C4-2B (cell line): ENCODE measurements at regions not wholly inside any gene's neighbourhood (a gene's known extent, or its start where the extent isn't known, plus 50 kb on each side); places are given as distances from the start of the nearest gene placed in this dataset.

Experiments
- H3K27ac ChIP-seq: fragments of 450-650 bp; 2 replicates; pipeline ENCODE4 v1.5.1; 2017
- ZFX ChIP-seq: fragments of 450-650 bp; IDR thresholded peaks from 2 replicates; pipeline ENCODE4 v1.6.1; 2017
- TF ChIP-seq, protein P1 (sequence below): fragments of 450-650 bp; conservative IDR thresholded peaks from 2 replicates; pipeline ENCODE4 v1.5.1; 2017; ENCODE audit warnings: mild to moderate bottlenecking

DNA sequence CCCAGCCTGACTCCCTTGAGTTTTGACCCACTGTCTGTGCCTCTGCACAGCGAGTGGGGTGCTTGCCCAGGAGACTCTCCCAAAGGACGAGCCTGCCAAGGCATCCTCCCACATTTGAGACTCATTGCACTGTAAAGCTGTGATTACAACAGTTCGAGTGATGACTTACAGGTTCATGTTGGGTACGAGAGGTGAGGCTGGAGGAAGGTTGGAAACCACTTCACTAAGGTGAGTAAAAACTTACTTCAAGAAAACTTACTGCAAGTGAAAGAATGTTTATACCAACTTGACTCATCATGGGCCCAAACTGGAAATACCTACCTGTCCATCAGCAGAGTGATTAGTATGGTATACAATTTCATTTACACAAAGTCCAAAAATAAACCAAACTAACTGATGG lies 360.1 kb upstream of the CDH11 start:
- no peak for TF ChIP-seq ZFX
- TF ChIP-seq, protein P1, sequence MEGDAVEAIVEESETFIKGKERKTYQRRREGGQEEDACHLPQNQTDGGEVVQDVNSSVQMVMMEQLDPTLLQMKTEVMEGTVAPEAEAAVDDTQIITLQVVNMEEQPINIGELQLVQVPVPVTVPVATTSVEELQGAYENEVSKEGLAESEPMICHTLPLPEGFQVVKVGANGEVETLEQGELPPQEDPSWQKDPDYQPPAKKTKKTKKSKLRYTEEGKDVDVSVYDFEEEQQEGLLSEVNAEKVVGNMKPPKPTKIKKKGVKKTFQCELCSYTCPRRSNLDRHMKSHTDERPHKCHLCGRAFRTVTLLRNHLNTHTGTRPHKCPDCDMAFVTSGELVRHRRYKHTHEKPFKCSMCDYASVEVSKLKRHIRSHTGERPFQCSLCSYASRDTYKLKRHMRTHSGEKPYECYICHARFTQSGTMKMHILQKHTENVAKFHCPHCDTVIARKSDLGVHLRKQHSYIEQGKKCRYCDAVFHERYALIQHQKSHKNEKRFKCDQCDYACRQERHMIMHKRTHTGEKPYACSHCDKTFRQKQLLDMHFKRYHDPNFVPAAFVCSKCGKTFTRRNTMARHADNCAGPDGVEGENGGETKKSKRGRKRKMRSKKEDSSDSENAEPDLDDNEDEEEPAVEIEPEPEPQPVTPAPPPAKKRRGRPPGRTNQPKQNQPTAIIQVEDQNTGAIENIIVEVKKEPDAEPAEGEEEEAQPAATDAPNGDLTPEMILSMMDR, result no peak
- no peak overlapping the region for H3K27ac ChIP-seq

DNA sequence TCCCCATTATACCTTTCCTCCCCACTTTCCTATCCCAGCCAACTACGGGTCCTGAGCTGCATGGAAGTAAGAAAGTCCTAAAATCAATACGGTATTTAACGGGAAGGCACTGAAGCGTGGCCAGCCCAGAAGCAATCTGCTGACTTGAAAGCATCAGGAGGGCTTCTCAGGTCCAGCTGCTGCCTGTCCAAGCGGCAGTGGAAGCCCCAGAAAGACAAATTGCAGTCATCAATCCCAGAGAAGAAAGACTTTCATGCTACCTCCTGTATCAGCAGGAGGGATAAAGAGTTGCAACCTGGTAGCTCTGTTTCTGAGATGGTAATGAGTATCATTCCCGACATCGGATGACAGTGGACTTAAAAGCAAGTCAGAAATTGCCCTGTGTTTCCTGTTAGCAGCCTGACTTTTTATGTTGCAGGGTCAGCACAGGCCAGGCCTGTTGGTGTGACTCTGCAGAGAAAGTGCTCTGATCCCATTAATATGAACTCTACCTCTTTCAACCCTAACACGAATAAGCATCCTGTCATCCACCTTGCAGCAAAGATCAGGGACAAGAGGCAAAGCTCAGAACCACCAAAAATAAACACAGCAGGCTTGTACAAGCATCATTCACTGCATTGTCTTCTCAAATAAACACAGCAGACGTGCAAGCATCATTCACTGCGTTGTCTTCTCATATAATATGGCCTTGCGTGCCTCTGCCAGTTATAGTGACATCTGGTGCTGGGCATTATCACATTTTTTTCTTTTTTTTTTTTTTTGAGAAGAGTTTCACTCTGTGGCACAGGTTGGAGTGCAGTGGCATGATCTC lies 358.6 kb upstream of the CDH11 start:
- TF ChIP-seq, protein P1, result no peak
- no peak for TF ChIP-seq ZFX
- no peak overlapping the region for H3K27ac ChIP-seq

DNA sequence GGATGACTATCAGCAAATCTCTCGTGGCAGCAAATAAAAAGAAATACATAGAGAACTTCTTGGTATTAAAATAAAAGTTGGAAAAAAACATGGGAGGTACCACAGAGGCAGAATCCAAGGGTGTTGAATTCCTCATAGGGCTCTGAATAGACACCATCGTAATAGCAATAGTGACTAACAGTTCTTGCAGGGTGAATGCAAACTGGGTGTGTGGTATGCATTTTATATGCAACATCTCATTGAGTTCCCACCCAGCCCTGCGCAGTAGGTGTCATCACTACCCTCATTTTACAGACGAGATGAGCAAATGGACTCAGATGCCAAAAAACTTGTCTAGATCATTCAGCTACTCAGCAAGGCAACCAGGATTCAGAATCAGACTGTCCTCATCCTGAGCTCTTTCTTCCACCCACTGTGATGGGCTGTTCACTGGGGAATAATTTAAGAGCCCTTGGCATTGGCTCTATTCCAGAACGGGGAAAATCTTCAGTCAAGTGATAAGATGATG lies 354.6 kb upstream of the CDH11 start:
- H3K27ac ChIP-seq, result no peak overlapping the region

DNA sequence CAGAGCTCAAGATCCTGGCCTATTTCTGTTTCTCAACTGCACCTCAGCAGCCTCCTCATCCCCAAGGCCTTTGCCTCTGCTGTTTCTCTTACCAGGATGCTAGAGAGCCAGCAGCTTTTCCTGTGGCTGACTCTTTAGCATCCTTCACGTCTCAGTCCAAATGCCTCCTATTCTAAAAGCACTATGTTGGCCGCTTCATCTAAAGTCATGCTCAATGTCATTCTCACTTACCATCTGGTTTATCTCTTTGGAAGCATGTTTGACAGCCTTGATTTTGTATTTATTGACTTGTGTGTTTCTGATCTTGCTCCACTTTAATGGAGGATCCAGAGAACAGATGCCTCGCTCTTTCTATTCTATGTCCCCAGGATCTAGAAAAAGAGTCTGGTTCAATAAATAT lies 351.8 kb upstream of the CDH11 start:
- TF ChIP-seq, protein P1, result no peak
- no peak for TF ChIP-seq ZFX
- no peak overlapping the region for H3K27ac ChIP-seq

More for the DNA sequence above, 354.6 kb upstream of the CDH11 start:
- TF ChIP-seq, protein P1, result no peak
- TF ChIP-seq ZFX, result no peak

DNA sequence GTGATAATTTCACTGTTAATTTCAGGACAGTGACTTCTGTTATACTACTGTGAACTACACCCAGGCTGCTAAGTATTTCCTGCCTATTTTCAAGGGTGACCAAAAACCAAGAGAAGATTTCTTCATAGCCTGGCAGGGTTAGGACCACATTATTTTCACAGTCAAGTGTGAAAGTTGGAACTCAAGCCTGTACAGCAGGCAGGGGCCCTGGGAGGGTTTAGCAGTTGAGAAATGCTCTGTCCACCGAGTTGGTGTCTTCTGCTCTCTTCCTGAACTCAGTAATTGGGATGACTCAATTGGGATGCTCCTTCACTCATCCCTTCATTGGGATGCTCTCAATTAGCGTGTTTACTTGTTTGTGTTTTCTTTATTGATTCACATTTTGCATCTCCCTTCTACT lies 347.3 kb upstream of the CDH11 start:
- TF ChIP-seq ZFX, result no peak
- TF ChIP-seq, protein P1, result no peak
- no peak overlapping the region for H3K27ac ChIP-seq

DNA sequence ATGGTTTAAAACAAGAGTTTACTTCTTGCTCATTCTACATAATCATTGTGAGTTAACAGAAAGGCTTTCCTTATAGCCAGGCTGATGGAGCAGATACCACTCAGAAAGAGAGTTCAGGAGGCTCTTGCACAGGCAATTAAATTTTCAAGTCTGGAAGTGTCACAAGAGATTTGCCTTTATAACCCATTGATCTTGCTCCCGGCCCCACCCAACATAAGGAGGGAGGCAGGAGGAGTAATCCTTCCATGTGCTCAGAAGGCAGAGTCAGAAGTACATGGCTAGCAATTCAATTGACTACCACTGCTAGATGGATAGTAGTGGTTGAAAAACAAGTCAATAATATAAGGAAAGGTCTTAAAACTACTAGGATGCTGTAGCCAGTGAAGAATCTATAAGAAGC lies 346.3 kb upstream of the CDH11 start:
- no peak overlapping the region for H3K27ac ChIP-seq
- TF ChIP-seq, protein P1, result no peak
- TF ChIP-seq ZFX, result no peak

DNA sequence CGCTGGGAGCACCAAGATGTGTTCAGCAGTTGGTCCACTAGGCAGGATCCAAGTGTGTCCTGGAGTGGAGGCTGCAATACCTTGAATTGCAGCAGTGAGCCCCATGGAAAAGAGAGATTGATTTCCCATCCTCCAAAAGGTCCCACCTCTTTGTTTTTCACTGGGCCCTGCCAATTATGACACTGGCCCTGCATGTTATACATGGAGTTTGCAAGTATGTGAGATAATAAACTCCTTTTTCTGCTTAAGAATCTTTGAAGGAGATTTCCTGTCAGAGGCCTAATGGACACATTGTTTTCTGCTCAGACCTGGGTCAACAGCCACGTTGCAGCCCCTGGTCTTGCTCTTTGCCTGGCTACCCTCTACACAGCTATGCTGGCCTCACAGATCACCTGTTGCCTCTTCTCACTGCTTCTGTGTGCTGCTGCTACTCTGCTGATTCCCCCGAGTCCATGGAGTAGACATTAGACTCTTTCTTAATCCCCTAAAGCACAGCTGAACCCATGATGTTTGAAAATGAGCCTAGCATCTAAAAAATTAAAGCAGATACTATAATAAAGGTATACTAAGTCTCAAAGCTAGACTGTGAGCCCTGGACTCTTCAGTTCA lies 341.9 kb upstream of the CDH11 start:
- TF ChIP-seq, protein P1, result no peak
- no peak for TF ChIP-seq ZFX
- H3K27ac ChIP-seq, result no peak overlapping the region
